Osteocyte (in vitro differentiated cells): ENCODE measurements at regions not wholly inside any gene's neighbourhood (a gene's known extent, or its start where the extent isn't known, plus 50 kb on each side); places are given as distances from the start of the nearest gene placed in this dataset.
A peak's percentile ranks its signal among the peaks of the same experiment; 100 is the strongest.

ENCODE experiments used
- DNase-seq: peaks from one replicate; pipeline ENCODE4 v3.0.0; 2021; ENCODE audit warnings: mixed read lengths; ENCODE audit not compliant: unreplicated experiment; ENCODE audit errors: extremely low spot score
- H3K27ac Mint-ChIP-seq: one replicate; pipeline ENCODE4 v1.8.0; 2021; ENCODE audit warnings: mild to moderate bottlenecking, mixed read lengths; ENCODE audit not compliant: unreplicated experiment
- H3K27me3 Mint-ChIP-seq: one replicate; pipeline ENCODE4 v1.8.0; 2021; ENCODE audit warnings: mixed read lengths; ENCODE audit not compliant: unreplicated experiment
- H3K36me3 Mint-ChIP-seq: one replicate; pipeline ENCODE4 v1.8.0; 2021; ENCODE audit warnings: mixed read lengths; ENCODE audit not compliant: unreplicated experiment
- H3K4me1 Mint-ChIP-seq: one replicate; pipeline ENCODE4 v1.8.0; 2021; ENCODE audit warnings: mixed read lengths; ENCODE audit not compliant: unreplicated experiment
- H3K4me3 Mint-ChIP-seq: one replicate; pipeline ENCODE4 v1.8.0; 2021; ENCODE audit warnings: mild to moderate bottlenecking, moderate library complexity, mixed read lengths; ENCODE audit not compliant: unreplicated experiment
- H3K9me3 Mint-ChIP-seq: one replicate; pipeline ENCODE4 v1.8.0; 2021; ENCODE audit warnings: mixed read lengths; ENCODE audit not compliant: unreplicated experiment
- CTCF ChIP-seq: fragments of 200-600 bp; sonication (generic); IDR thresholded peaks from 2 replicates; pipeline ENCODE4 v1.5.0; 2021; ENCODE audit warnings: antibody characterized with exemption, mild to moderate bottlenecking, moderate library complexity

DNA sequence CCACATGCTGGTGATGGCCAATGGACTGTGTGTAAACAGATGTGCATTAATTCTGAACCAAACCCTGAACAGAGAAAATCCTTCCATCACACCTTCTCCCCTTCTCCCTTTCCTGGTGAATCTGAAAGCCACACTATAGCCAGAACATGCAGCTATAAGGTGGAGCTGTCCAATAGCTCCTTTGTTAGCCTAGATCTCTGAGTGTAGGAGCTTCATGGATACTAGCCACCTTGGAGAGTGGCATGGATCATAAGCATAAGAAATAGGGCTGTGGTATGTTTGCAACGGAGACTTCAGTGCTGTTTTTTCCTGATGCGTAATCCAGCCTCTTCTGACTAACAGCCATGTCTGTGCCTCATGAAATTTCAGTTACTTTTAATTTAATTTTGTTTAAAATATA is 364.5 kb downstream of the BTG1 start:
- H3K27ac Mint-ChIP-seq: no peak overlapping the region
- no peaks in the 10 kb centered on the region for H3K36me3 Mint-ChIP-seq
- peaks cover 19% of the 10 kb centered on the region for H3K4me1 Mint-ChIP-seq
- no peak overlapping the region for H3K4me3 Mint-ChIP-seq
- no peaks in the 10 kb centered on the region for H3K9me3 Mint-ChIP-seq
- no peak for DNase-seq
- no peaks in the 10 kb centered on the region for H3K27me3 Mint-ChIP-seq
- no peak for TF ChIP-seq CTCF

DNA sequence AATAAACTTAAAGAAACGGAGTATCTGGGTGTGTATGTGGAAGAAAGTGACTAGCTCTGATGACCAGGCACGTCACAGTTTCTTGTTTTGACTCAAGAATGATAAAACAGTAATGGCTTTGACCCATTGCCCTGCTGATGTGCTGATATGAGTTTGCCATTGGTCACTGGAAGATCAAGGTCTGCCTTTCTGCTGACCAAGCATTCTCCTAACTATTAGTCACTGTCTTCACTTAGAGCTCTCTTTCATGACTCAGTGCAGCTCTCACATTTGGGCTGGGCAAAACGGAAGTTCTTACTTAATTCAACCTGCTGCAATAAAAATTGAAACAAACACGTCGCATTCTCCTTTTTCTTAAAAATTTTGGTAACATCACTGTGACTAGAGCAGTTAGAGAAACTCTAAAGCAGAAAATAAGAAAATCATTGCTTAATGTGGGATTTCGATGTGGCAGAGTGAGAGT is 366.7 kb downstream of the BTG1 start:
- Mint-ChIP-seq H3K27ac (peak overlapping the region; percentile 55), H3K4me1 (peaks cover 21% of the 10 kb centered on the region), H3K27me3 (no peaks in the 10 kb centered on the region), H3K36me3 (no peaks in the 10 kb centered on the region), H3K4me3 (no peak overlapping the region), H3K9me3 (no peaks in the 10 kb centered on the region)
- DNase-seq: no peak
- no peak for TF ChIP-seq CTCF

DNA sequence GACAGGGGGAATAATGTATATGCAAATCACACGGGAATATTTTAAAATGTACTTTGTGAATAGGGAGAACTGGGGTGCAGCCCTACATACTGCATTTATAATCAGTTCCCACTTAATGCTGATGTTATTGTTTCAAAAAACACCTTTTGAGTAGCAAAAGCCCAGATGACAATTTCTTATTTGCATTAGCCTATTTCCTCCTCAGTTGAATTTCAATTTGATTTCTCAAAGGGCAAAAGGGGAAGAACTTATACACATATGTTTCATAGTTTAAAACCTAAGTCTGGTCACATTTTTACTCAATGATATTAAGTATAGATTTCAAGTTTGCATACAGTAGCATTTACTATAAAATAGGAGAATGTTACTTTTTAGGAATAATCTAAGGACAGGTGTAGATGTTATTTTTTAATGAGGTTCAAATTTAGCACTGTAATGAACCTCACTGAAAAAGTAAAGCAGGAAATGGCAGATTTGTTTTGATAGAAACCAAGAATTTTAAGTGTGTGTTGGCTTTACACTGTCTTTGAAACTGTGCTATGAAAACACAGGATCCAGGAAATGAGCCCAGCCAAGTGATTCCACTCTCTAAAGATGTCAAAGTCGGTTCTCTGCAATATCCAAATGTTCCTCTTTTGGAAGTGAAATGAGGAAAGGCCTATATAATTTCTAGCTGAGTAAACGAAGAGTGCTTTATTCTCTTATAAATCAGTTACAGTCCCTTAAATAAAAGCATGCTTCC is 367.4 kb downstream of the BTG1 start:
- no peak for DNase-seq
- no peak overlapping the region for H3K4me3 Mint-ChIP-seq
- TF ChIP-seq CTCF: no peak

GRCh38 chr12:91777268-91777992 is 368.2 kb downstream of the BTG1 start:
- no peaks in the 10 kb centered on the region for H3K9me3 Mint-ChIP-seq
- no peak for DNase-seq
- no peak overlapping the region for H3K27ac Mint-ChIP-seq
- no peaks in the 10 kb centered on the region for H3K27me3 Mint-ChIP-seq
- no peak for TF ChIP-seq CTCF
- no peak overlapping the region for H3K4me3 Mint-ChIP-seq
- no peaks in the 10 kb centered on the region for H3K36me3 Mint-ChIP-seq
- H3K4me1 Mint-ChIP-seq: peaks cover 21% of the 10 kb centered on the region

More for the DNA sequence above, 367.4 kb downstream of the BTG1 start:
- H3K4me1 Mint-ChIP-seq: peaks cover 21% of the 10 kb centered on the region
- H3K9me3 Mint-ChIP-seq: no peaks in the 10 kb centered on the region
- peak overlapping the region; percentile 55 for H3K27ac Mint-ChIP-seq
- no peaks in the 10 kb centered on the region for H3K36me3 Mint-ChIP-seq
- H3K27me3 Mint-ChIP-seq: no peaks in the 10 kb centered on the region

DNA sequence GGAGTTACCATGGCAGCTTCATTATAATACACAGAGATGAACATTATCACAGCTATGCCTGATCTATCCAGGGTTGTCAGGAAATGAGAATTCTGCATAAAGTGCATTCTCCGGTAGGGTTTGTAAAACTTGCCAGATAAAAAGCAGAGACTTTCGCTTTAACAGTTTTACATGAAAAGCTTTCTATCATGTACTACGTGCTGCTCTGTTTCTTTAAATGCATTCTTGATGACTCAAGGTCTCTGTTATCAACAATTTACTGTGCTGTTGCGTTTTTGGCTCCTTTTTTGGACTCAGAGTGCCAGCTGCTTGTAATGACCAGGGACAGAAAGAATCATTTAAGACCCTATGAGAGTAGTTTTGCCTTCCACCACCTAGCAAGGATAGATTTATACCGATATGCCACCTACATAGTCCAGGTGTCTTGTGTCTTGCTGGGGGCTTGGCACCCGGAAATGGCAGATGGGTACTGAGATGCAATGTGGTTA is 371.2 kb downstream of the BTG1 start:
- Mint-ChIP-seq H3K4me1 (peaks cover 21% of the 10 kb centered on the region), H3K27ac (no peak overlapping the region), H3K27me3 (no peaks in the 10 kb centered on the region), H3K9me3 (no peaks in the 10 kb centered on the region), H3K36me3 (no peaks in the 10 kb centered on the region), H3K4me3 (no peak overlapping the region)
- no peak for TF ChIP-seq CTCF
- no peak for DNase-seq
